GM10266 (cell line): ENCODE measurements at regions not wholly inside any gene's neighbourhood (a gene's known extent, or its start where the extent isn't known, plus 50 kb on each side); places are given as distances from the start of the nearest gene placed in this dataset.

ENCODE experiments used
- DNase-seq: peaks from one replicate; pipeline ENCODE4 v3.0.0; 2012; ENCODE audit errors: extremely low spot score
- CTCF ChIP-seq: IDR thresholded peaks from 2 replicates; pipeline ENCODE4 v1.5.1; 2012; ENCODE audit warnings: mild to moderate bottlenecking, low read depth; ENCODE audit not compliant: control insufficient read depth, insufficient read depth; ENCODE audit errors: missing control alignments

GRCh38 chr6:142669471-142670351, 275.3 kb downstream of the HIVEP2 start:
- DNase-seq: no peak
- TF ChIP-seq CTCF: no peak

- TF ChIP-seq CTCF: no peak
- DNase-seq: peak; percentile 18
These were observed 273.2 kb downstream of the HIVEP2 start for GRCh38 chr6:142671791-142672190.

GRCh38 chr6:142675517-142675916, 269.5 kb downstream of the HIVEP2 start:
- no peak for TF ChIP-seq CTCF
- no peak for DNase-seq

- no peak for DNase-seq
- no peak for TF ChIP-seq CTCF
These were observed 268.9 kb downstream of the HIVEP2 start for GRCh38 chr6:142676027-142676443.

- no peak for DNase-seq
These were observed 268.3 kb downstream of the HIVEP2 start for GRCh38 chr6:142676647-142677192.

GRCh38 chr6:142679907-142680700, 264.9 kb downstream of the HIVEP2 start:
- TF ChIP-seq CTCF: no peak
- DNase-seq: no peak

More at GRCh38 chr6:142676647-142677192, 268.3 kb downstream of the HIVEP2 start:
- TF ChIP-seq CTCF: no peak
